ENCODE measurements at regions not wholly inside any gene's neighbourhood (a gene's known extent, or its start where the extent isn't known, plus 50 kb on each side); places are given as distances from the start of the nearest gene placed in this dataset.

- TF ChIP-seq CTCF (IDR thresholded peaks at IDR 0.05) (no peak), EP300 (IDR thresholded peaks at IDR 0.05) (no peak)
Observed at GRCh38 chr3:194251461-194251860, 99.7 kb downstream of the CPN2 start.

Data from sigmoid colon (tissue), 4 donors.